ENCODE measurements at regions not wholly inside any gene's neighbourhood (a gene's known extent, or its start where the extent isn't known, plus 50 kb on each side); places are given as distances from the start of the nearest gene placed in this dataset.
"Not testable (repeated sequence)": the region's sequence is repeated elsewhere in the genome, so short reads cannot be mapped to it uniquely, and the experiment has no call there.

- no peak for DNase-seq
Measured at GRCh38 chr2:182477774-182478173, 50.9 kb upstream of the PDE1A start.

- DNase-seq = no peak
Measured at GRCh38 chr2:182481676-182482075, 54.8 kb upstream of the PDE1A start.

GRCh38 chr2:182482511-182482910, 55.7 kb upstream of the PDE1A start:
- no peak for DNase-seq

GRCh38 chr2:182496596-182496995, 69.8 kb upstream of the PDE1A start:
- no peak for DNase-seq

- no peak for DNase-seq
Measured at GRCh38 chr2:182499706-182500470, 73.1 kb upstream of the PDE1A start.

- no peak for DNase-seq
Measured at GRCh38 chr2:182503886-182504285, 77.0 kb upstream of the PDE1A start.

GRCh38 chr2:182504903-182505302, 78.1 kb upstream of the PDE1A start:
- no peak for DNase-seq

GRCh38 chr2:182506606-182507005, 79.8 kb upstream of the PDE1A start:
- no peak for DNase-seq

- DNase-seq = not testable (repeated sequence)
Measured at GRCh38 chr2:182508583-182508982, 81.7 kb upstream of the PDE1A start.

GRCh38 chr2:182509216-182509615, 82.4 kb upstream of the PDE1A start:
- no peak for DNase-seq

GRCh38 chr2:182521453-182522404, 94.9 kb upstream of the PDE1A start:
- DNase-seq = no peak

GRCh38 chr2:182522405-182522896, 95.6 kb upstream of the PDE1A start:
- DNase-seq = peak; percentile 16

GRCh38 chr2:182522972-182523473, 96.2 kb upstream of the PDE1A start:
- peak; percentile 41 for DNase-seq

GRCh38 chr2:182530636-182531035, 103.8 kb upstream of the PDE1A start:
- no peak for DNase-seq

- DNase-seq = no peak
Measured at GRCh38 chr2:182540252-182540651, 113.4 kb upstream of the PDE1A start.

GRCh38 chr2:182541268-182541667, 114.4 kb upstream of the PDE1A start:
- no peak for DNase-seq

GRCh38 chr2:182542501-182543258, 115.8 kb upstream of the PDE1A start:
- DNase-seq = no peak

GRCh38 chr2:182543741-182544525, 117.1 kb upstream of the PDE1A start:
- no peak for DNase-seq

- DNase-seq = no peak
Measured at GRCh38 chr2:182545420-182546167, 118.8 kb upstream of the PDE1A start.

- no peak for DNase-seq
Measured at GRCh38 chr2:182548031-182548950, 121.5 kb upstream of the PDE1A start.
